HG03060 (cell line): ENCODE measurements at regions not wholly inside any gene's neighbourhood (a gene's known extent, or its start where the extent isn't known, plus 50 kb on each side); places are given as distances from the start of the nearest gene placed in this dataset.

ENCODE experiments used
- ATAC-seq: cut with Tn5 transposase; IDR thresholded peaks from one replicate; pipeline ENCODE4 v1.9.1; 2021; ENCODE audit warnings: low read depth, moderate number of reproducible peaks; ENCODE audit not compliant: unreplicated experiment

DNA sequence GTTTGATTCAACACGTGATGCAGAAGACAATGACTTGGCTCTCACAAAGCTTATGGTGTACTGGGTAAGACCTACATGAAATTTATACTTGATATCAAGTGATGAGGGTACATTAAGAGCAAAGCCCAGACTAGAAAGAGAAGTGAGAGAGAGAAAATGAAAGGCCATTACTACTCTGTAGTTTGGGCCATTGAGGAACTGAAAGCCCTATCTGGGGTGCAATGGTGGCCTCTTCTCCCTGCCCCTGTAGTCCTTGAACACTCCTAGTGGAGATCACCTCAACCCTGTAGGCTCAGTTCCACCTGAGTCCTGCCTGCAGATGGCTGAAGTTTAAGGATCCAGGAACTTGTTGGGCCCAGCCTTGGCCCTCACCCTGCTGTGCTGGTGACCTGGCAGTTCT lies 569.8 kb upstream of the MEX3C start:
- no peak for ATAC-seq

DNA sequence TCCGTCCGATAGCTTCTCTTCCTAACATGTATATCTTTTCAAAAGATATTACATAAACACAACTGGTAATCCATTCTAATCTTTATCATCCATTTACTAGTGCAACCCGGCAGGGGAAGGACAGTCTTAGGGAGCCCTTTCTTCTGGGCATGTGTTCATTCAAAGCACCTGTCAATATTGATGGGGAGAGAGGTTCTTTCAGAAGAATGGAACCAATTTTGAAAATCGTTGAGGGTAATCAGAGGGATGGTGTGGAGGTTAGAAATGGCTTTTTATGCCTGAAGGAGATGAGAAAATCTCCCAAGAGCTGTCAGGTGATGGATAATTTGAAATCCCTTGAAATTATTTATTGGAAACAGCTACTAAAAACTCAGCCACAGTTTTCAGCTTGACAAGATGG lies 561.9 kb upstream of the DCC start:
- ATAC-seq, result no peak

DNA sequence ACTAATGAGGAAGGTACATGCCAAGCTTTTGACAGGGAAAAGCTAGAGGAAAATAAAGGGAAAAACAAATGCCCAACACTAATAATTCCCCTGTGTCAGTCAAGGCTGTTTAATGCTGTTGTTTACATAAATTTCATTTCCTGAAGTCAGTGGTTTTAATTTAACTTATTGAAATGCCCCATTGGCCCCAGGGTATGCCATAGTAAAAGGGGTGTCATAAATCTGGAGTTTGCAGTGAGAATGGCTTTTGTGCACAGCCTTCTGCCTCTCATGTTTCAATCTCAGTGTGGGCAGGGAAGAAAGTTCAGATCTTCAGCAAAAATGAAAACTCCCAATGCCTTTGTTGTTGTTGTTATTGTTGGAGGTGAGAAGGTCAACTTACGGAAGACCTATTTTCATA lies 550.1 kb upstream of the DCC start:
- no peak for ATAC-seq

DNA sequence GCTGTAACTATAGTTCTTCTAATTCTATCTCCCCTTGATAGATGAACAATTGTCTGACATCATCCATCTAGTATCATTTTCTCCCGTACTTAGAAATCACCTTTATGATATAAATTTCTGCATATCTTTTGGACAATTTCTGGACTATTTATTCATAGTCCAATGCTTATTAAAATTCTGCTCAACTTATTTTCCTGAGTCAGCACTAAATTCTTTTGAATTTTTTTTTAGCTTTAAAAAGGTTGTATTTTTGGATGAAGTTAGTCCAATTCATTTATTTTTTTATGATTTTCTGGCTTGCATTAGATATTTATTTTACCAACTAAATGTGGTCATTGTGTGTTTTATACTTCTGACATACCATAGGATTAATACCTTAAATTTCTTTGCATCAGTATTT lies 538.5 kb upstream of the DCC start:
- ATAC-seq, result no peak

DNA sequence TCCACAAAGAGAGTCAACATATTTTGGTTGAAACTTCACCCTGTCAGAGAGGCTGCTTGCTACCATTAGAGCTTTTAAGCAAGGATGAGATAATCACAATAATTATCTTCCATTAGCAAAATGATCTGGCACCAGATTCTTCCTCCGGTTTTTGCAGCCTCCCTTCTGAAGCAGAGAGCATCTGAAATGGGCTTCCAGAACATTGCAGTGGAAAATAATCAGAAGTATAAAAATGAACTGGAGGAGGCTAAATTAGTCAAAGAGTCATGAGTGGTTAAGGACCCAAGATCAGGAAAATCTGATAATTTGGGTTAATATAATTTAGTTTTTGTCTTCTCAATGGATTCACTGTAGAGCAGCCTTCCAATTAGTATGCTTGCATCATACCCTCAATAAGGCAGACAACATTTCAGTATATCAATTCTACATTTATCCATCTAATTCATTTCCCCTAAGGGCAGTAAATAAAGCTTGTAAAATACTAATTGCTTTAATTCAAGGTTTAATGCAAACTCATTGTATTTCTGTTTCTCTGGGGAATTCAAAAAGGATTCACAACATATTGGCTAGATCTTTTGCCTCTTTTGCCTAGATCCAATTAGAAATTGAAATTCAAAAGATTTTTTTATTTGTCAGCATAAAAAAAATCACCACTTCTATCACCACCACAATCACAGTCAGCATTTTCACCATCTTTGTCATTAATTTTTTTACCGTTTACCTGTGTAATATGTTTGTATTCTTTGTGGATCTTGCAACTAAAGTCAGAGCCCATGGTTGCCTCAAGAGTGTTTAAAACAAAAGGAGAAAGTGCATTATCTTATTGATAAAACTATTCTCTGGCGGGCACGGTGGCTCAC lies 537.2 kb upstream of the DCC start:
- ATAC-seq, result no peak

DNA sequence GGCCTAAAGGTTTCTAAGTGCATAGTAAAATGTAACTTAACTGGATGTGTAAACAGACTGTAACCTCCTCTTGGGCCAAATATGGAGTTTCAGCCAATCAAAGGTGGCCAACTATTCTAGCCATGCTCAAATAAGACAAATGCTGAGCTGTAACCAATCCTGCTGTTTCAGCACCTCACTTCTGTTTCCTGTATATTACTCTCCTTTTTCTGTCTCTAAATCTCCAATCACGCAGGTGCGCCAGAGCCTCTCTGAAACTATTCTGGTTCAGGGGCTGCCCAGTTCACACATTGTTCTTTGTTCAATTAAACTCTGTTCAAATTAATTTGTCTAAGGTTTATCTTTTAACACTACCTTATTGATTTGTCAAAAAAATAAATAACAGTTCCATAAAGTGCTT lies 532.7 kb upstream of the DCC start:
- no peak for ATAC-seq

DNA sequence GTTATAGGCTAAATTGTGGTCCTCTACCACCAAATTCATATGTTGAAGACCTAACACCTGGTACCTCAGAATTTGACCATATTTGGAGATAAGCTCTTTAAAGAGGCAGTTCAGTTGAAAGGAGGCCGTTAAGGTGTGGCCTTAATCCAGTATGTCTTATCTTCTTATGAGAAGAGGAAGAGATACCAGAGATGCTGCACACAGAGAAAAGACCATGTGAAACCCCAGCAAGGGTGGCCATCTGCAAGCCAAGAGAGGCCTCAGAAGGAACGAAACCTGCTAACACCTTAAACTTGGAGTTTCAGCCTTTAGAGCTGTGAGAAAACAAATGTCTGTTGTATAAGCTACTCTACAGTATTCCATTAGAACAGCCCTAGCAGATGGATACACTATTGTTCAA lies 528.1 kb upstream of the DCC start:
- no peak for ATAC-seq

DNA sequence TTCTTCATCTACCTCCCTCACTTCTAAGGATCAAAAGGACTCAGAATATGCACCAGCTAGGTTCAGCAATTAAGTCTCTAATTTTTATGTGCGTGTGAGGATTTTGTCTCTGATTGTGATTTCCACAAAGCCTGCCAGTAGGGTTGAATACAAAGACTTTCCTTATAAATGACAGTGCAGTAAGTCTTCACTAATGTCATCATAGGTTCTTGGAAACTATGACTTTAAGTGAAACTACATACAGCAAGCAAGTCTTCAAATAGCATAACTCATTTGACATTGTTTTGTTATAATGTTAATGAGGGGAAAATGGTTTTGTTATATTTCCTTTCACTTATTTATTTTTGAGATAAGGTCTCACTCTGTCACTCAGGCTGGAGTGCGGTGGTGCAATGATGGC lies 526.3 kb upstream of the DCC start:
- no peak for ATAC-seq

DNA sequence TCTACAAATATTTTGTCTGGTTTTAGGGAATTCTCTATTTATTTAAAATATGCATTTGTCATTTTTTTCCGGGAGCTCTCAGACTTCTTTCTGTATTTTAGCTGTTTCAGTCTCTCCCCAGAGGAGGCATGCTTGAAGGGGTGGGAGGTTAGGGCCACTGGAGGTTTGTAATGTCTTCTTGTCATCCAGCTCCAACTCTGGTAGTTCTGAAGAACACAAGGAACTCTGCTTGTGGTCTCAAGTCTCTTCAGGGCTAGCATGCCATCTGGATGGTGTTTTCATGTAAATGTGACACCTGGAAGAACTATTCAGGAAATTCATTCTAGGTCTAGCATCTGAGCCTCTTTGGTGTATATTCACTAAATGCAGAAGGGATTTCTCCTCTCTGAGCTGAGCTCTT lies 518.4 kb upstream of the DCC start:
- ATAC-seq, result no peak

DNA sequence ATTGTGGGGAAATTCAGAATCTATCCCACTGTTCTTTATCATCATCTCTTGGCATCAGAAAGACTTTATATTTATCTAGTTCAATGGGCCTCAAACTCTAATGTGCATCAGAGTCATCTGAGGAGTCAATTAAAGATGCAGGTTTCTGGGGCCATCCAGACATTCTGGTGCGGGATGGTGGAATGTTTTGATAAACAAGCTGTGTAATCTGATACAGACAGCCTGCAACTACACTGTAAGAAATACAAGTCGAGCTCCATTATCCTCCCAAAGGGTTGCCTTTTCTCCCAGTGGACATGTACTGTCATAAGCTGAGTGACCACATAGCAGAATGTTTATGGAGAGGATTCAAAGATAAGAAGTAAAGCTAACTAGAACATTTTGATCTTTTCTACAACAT lies 515.3 kb upstream of the DCC start:
- no peak for ATAC-seq

DNA sequence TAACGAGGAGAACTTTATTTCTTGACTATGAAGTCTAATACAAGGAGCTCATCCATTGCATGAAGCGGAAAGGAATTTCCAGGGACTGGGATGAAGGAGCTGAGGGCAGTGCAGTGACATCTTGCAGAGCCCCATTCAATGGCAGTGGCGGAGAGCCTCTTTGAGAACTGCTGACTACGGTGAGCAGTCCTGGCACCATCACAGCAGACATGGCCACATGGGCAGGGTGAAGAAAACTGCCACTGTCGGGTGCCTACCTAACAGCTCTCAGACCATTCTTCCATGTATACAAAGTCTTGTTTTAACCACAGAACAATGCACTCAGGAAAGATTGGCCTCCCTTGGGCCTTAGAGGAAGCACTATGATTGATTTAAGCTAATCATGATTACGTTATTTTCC lies 506.1 kb upstream of the DCC start:
- ATAC-seq, result no peak

DNA sequence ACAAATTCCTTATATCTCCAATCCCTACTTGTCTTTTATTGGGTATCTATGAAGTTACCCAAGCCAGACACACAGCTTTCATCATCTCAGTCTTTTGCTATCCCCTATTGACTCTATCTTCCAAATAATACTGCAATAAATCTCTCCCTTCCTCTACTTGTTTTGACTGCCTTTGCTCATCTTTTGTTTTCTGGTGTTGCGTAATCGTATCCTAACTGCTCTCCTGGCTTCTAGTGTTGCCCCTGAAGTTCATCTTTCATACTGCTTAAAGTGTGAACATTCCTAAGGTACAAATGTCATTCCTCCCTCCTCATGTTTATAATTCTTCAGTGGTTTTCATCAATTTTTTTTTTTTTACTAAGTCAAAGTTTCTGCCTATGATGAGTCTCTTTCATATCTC lies 491.3 kb upstream of the DCC start:
- no peak for ATAC-seq

DNA sequence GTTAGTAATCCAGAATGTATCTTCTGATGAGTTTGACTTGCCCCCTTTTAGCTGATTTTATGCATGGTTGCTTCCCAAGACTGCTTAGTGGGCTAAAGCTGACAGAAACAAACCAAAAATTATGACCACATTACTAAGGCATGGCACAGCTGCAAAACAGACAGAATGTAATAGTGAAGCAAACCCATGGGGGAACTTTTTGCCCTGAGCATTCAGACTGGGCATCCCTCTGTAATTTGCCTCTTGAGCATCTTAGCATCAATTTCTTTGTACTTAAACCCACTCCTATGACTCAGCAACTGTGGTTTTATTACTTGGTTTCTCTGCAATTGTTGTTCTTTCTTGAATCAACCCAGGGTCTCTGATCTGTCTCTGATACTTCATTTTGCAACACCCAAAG lies 487.3 kb upstream of the DCC start:
- no peak for ATAC-seq

DNA sequence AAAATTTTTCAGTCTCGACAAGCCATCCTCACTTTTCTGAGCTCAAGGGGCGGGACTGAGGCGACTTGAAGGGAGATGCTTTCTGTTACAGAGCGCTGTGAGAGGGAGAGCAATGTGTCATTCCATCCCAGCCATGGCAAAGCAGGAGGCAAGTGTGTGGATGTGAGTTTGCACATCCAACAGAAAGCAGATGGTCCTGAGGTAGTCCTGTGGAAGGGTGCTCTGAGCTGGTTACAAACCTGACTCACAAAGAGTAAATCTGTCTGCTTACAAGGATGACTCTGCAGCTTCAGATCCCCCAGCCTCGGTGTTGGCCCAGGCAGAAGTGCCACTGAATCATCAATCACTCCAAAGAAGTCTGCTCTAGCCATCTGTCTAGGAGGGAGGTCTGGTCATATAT lies 482.0 kb upstream of the DCC start:
- no peak for ATAC-seq

DNA sequence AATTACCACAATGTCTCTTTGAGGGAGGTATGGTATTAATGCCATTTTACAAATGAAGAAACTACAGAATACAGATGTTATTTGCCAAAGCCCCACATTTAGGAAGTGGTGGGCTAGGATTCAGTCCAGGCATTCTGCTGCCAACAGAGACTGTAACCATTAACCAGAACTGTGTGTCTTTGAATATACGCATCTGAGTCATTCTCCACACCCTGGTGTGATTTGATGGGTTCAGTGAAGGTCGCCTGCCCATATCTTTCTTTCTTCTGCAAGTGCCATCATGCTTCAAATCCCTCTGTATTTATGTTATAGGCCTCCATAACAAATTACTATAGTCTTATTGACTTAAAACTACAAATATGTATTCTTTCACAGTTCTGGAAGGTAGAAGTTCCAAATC lies 479.0 kb upstream of the DCC start:
- ATAC-seq, result no peak

DNA sequence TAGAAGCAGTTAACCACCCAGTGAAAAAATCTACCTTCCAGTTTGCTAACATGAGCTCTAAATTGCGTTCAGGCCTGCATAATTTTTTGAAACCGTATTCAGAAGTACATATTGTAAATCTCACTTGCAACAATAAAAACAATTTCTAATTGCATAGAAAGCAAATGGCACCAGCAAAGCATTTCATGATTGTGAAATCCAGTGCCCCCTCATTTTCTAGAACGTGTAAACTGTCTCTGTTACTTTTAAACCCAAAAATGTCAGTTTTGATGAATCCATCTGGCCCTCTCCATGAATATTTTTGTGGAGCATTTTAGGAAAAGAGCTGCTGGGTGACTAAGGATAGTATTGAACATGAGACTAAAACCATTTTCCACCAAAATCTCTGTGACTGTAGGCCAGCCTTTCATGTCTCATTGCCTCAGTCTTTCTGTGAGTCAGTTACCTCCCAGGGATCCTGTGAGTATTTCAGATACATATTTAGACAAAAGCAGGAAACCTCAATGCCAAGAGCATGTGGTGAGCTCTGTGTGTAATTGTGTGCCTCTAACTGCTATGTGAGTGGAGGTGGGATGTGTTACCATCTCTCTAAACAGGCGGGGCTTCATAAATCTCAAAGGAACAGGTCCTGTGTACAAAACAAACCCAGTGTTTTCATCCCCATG lies 477.8 kb upstream of the DCC start:
- no peak for ATAC-seq

DNA sequence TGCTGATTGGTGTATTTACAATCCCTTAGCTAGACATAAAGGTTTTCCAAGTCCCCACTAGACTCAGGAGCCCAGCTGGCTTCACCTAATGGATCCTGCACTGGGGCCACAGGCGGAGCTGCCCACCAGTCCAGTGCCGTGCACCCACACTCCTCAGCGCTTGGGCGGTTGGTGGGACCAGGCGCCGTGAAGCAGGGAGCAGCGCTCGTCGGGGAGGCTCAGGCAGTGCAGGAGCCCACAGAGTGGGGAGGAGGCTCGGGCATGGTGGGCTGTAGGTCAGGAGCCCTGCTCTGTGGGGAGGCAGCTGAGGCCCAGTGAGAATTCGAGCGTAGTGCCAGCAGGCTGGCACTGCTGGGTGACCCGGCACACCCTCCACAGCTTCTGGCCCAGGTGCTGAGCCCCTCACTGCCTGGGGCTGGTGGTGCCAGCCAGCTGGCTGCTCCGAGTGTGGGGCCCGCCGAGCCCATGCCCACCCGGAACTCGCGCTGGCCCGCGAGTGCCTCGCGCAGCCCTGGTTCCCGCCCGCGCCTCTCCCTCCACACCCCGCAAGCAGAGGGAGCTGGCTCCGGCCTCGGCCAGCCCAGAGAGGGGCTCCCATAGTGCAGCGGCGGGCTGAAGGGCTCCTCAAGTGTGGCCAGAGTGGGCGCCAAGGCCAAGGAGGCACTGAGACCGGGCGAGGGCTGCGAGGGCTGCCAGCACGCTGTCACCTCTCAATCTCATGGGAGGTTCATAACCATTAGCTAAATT lies 475.6 kb upstream of the DCC start:
- ATAC-seq, result no peak

DNA sequence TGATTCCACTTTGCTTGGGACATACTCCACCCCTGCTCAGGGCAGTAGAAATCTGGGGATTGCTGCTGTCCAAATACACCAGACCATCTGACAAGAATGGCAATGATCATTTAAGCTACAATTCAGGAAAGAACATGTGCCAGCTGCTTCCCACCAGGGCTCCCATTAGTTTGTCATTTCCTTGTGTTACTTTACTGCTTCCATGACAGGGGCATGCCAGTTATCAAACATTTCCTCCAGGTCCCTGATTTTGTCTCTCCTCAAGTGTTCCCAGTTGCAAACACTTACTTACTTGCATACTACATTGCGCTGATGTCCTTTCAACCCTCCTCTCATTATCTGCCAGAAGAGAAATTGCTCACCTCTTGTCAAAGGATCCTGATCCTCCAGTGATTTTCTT lies 474.5 kb upstream of the DCC start:
- no peak for ATAC-seq

DNA sequence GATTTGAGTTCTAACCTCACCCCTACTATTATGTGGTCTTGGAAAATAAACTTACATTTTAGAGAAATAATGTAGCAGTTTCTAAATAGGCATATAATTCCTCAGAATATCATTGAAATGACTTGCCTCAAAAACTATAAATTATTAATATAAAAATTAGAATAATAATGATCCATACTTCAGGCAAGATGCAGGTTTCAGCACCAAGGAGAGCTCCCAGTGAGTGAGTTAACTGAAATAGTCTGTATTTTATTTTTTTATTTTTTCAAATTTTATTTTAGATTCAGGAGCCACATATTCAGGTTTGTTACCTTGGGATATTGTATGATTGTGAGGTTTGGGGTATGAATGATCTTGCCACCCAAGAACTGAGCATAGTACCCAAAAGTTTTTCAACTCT lies 472.2 kb upstream of the DCC start:
- no peak for ATAC-seq

DNA sequence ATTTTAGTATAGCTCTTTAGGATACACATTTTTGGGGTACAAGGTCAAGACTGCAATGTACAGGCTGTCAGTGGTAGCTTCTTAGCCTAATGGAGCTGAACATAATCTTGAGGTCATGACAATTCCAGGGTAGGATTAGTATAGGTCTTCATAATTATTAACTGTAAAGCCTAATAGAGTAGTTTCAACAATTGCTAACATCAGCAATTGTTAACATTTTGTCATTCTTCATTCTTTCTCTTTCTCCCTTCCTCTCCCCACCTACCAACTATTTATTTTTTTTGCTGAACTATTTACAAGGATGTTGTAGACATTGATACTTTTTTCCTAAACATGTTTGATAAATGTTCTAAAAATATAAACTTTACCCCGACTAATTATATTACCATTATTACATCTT lies 461.3 kb upstream of the DCC start:
- ATAC-seq, result no peak

DNA sequence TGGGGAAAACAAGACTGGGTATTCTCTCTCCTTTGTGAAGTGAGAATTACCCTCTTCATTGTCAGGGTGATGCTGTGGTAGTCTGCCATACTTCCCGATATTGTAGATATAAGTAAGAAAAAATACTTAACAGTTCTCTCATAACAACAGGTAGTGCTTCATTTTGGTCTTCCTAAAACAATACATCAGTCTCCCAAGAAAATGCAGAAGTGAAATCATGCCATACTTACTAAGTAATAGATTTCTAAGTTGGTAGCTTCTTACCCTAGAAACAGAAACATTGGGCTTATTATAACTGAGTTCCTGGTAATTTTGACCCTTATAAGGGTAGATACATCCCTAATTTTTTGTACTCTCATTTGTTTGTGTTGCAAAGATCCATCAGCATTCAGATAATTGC lies 460.7 kb upstream of the DCC start:
- ATAC-seq, result no peak

DNA sequence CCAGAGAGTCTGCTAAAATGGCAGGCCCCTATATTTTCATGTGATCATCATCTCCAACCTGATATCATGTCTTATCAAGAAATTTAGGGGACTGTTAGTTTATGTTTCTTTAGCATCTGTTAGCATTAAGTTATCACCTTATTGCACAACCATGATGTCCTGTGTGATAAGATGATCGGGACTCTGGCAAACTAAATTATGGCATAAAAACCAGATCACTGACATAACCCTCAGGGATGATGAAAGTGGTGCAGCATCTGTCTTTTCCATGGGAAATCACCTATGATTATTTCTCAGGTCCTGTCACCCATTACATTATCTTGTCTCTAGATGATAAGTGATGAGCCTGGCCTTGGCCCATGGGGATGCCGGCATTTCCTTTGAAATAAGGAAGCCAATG lies 458.6 kb upstream of the DCC start:
- no peak for ATAC-seq
